IMR-90 (cell line): ENCODE measurements at regions not wholly inside any gene's neighbourhood (a gene's known extent, or its start where the extent isn't known, plus 50 kb on each side); places are given as distances from the start of the nearest gene placed in this dataset.

Experiments used
- CEBPB ChIP-seq: IDR thresholded peaks from 2 replicates; pipeline ENCODE4 v1.6.1; 2012; ENCODE audit warnings: low read depth, low read length, improper control_type of control experiment
- CHD1 ChIP-seq: IDR thresholded peaks from 2 replicates; pipeline ENCODE4 v1.6.1; 2012; ENCODE audit warnings: low read depth, low read length, improper control_type of control experiment
- CTCF ChIP-seq: conservative IDR thresholded peaks from 2 replicates; pipeline ENCODE4 v1.5.1; 2012; ENCODE audit warnings: mild to moderate bottlenecking, low read depth, low read length, improper control_type of control experiment
- ELK1 ChIP-seq: fragments of 150-350 bp; IDR thresholded peaks from 2 replicates; pipeline ENCODE4 v1.6.1; 2016; ENCODE audit warnings: low read depth, mild to moderate bottlenecking, low read length, moderate library complexity, borderline replicate concordance
- MAZ ChIP-seq: IDR thresholded peaks from 2 replicates; pipeline ENCODE4 v1.6.1; 2012; ENCODE audit warnings: low read depth, mild to moderate bottlenecking, low read length, improper control_type of control experiment, moderate library complexity, borderline replicate concordance
- MXI1 ChIP-seq: IDR thresholded peaks from 2 replicates; pipeline ENCODE4 v1.6.1; 2012; ENCODE audit warnings: low read depth, mild to moderate bottlenecking, low read length, moderate library complexity, borderline replicate concordance
- NFE2L2 ChIP-seq: fragments of 150-350 bp; IDR thresholded peaks from 2 replicates; pipeline ENCODE4 v1.6.1; 2016; ENCODE audit warnings: low read depth, mild to moderate bottlenecking, low read length
- POLR2A ChIP-seq: IDR thresholded peaks from 2 replicates; pipeline ENCODE4 v1.6.1; 2012; ENCODE audit warnings: mild to moderate bottlenecking, low read depth, low read length
- RAD21 ChIP-seq: IDR thresholded peaks from 2 replicates; pipeline ENCODE4 v1.6.1; 2012; ENCODE audit warnings: low read length, improper control_type of control experiment
- RCOR1 ChIP-seq: IDR thresholded peaks from 2 replicates; pipeline ENCODE4 v1.6.1; 2012; ENCODE audit warnings: mild to moderate bottlenecking, low read length, improper control_type of control experiment; ENCODE audit not compliant: insufficient replicate concordance
- RFX5 ChIP-seq: IDR thresholded peaks from 2 replicates; pipeline ENCODE4 v1.8.0; 2012; ENCODE audit warnings: low read depth, mild to moderate bottlenecking, low read length, moderate library complexity
- SMC3 ChIP-seq: fragments of 150-350 bp; IDR thresholded peaks from 2 replicates; pipeline ENCODE4 v1.6.1; 2016; ENCODE audit warnings: low read depth, mild to moderate bottlenecking, antibody characterized with exemption, low read length, moderate library complexity
- USF2 ChIP-seq: fragments of 150-350 bp; IDR thresholded peaks from 2 replicates; pipeline ENCODE4 v1.6.1; 2017; ENCODE audit warnings: mild to moderate bottlenecking, antibody characterized with exemption, low read length, low read depth

- TF ChIP-seq CTCF (no peak), MXI1 (no peak), POLR2A (no peak), RAD21 (no peak), RFX5 (no peak), SMC3 (no peak), CEBPB (no peak), RCOR1 (no peak), CHD1 (no peak), USF2 (no peak), MAZ (no peak), ELK1 (no peak), NFE2L2 (no peak)
Observed at GRCh38 chr12:32989705-32990104, 93.1 kb upstream of the PKP2 start.
